GM19467 (cell line): ENCODE measurements at regions not wholly inside any gene's neighbourhood (a gene's known extent, or its start where the extent isn't known, plus 50 kb on each side); places are given as distances from the start of the nearest gene placed in this dataset.

Source experiments
- ATAC-seq: cut with Tn5 transposase; IDR thresholded peaks from one replicate; pipeline ENCODE4 v1.9.1; 2021; ENCODE audit warnings: mild to moderate bottlenecking, moderate library complexity; ENCODE audit not compliant: unreplicated experiment

DNA sequence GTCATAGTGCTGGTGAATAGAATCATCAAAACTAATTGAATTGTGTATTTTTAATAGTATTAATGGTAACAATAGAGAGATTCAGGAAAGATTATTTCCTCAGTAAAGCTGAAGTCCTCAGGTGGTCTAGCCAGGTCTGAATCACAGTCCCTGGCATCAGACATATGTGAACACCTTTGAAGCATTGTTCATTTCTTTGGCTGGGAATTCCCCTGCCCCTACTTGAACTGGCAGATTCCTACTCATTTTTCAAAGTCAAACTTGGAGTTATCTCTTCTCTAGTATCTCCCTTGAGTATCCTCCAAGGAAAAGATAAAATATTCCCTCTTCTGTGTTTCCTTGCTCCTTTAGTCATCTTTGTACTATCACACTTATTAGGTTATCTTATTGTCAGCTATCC lies 759.8 kb downstream of the ADGRL2 start:
- no peak for ATAC-seq

GRCh38 chr1:82555501-82555900 lies 754.8 kb downstream of the ADGRL2 start:
- ATAC-seq, result no peak

DNA sequence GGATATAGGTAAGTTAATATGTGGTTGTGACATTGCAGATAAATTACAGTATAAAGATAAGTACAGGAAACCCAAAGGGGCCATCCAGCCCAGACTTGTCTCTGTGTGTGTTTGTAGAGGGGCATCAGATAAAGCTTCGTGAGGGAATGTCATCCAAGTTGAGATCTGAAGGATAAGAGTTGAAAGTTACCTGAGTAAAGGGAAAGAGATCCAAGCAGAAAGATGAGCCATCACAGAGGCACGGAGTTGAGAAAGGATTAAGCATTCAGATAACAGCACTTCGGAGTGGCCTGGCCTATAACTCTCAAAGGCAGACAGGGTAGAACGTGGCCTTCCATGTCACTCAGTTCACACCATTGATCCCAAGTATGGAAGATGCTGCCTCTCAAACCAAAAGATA lies 749.1 kb downstream of the ADGRL2 start:
- no peak for ATAC-seq

DNA sequence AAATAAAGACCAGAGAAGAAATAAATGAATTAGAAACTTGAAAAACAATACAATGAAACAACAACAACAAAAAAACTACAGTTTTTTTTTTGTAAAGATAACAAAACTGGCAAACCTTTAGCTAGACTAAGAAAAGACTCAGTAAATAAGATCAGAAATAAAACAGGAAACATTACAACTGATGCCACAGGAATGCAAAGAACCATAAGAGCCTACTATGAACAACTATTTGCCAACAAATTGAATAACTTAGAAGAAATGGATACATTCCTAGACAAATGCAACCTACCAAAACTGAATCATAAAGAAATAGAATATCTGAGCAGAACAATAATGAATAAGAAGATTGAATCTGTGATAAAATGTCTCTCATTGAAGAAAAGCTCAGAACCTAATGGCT lies 742.0 kb downstream of the ADGRL2 start:
- no peak for ATAC-seq

DNA sequence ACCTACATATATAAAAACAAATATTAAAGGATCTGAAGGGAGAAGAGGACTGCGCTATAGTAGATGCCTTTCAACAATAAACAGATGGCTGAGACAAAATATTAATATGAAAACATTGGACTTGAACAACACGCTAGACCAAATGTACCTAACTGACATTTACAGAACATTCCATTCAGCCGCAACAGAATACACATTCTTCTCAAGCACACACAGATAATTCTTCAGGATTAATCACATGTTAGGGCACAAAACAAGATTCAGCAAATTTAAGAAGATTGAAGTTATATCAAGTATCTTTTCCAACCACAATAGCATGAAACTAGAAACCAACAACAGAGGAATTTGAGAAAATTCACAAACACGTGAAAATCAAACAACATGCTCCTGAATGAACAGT lies 741.4 kb downstream of the ADGRL2 start:
- no peak for ATAC-seq

DNA sequence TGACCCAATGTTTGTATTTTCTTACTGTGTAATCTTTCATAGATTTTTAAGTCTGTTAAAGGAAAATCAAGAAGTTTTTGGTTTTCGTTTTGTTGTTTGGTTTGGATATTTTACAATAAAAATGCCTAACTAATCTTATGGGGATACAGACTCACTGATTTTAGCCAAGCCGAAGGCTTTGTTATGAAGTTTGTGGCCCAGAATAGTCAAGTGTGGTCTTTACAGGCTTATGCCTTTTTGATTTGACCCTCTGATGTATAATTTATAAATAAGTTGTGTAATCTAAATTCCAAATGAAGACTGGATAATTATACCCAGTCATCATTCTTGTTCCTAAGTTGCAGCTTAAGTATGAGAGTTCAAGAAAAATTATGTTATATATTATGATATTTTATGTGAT lies 739.3 kb downstream of the ADGRL2 start:
- ATAC-seq, result no peak

DNA sequence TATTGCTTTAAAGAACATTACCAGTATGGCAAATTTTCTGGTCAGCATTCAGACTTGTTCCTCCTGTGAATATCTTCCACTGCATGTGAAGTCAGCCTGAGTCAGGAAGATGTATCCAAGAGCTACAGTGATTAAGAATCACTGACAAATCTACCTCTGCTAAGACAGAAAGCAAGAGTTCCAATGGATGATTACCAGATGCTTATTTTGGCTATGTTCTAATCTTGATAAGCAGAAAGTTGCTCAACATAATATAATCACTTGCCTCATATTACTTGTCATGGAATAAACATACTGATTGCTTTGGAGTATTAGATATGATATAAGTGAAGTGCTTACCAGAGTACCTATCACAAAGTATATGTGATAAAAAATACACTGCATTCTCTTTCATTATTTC lies 738.1 kb downstream of the ADGRL2 start:
- no peak for ATAC-seq

GRCh38 chr1:82534996-82535395 lies 734.3 kb downstream of the ADGRL2 start:
- ATAC-seq, result no peak

DNA sequence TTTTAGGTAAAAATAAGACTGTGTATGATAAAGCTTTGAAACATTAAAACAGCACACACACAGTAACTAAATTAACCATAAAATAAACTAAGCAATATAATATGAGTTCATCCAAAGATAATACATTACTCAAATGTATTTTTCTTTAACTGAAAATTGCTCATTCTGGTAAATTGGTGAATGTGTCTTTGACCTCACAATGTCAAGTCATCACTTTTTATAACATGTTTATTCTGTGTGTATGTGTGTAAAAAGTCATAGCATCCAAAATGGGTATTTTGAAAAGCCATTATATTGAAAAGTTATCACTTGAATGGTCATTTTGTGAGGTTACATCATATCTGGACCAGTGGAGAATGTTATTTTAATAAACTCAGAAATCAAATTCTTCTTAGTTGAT lies 724.6 kb downstream of the ADGRL2 start:
- no peak for ATAC-seq

DNA sequence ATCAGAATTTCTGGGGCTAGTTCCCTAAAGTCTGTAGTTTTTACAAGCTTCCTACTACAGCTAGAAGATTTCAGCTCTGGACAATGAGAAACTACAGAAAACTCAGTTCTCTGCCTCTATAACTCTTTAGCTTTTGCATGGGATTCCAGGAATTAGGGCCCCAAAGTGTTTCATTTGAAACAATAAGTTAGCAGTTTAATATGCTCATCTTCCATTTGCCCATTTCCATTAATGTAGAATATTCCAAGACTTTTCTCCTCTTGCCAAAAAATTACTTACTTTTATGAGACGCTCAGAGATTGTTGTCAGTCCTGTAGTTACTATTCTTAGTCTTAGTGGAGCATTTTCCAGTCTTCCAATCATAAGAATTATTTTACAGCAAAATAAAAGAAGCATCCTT lies 719.9 kb downstream of the ADGRL2 start:
- ATAC-seq, result no peak

- ATAC-seq, result no peak
Observed at GRCh38 chr1:82517586-82517985, 716.9 kb downstream of the ADGRL2 start.

- no peak for ATAC-seq
Observed at GRCh38 chr1:82515650-82516049, 714.9 kb downstream of the ADGRL2 start.

GRCh38 chr1:82511441-82511840 lies 710.7 kb downstream of the ADGRL2 start:
- no peak for ATAC-seq

- ATAC-seq, result no peak
Observed at GRCh38 chr1:82510431-82510830, 709.7 kb downstream of the ADGRL2 start.

- ATAC-seq, result no peak
Observed at GRCh38 chr1:82507011-82507410, 706.3 kb downstream of the ADGRL2 start.

DNA sequence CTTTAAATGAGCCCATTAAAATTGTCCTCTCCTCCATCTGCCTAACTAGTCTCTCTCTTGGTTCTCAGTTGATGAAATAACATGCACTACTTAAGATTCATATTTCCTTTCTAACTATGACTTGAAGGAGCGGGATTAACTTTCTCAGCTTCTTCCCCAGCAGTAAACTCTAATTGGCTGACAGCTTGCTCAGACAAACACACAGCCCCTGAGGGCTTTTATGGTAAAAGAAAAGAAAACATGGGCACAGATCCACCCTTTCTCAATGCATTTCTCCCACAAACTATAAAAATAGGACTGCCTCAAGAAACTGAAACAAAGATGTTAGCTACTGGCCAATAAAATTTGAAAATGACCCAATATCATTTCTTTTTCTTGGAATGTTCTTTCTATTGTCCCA lies 703.1 kb downstream of the ADGRL2 start:
- no peak for ATAC-seq

GRCh38 chr1:82499022-82499421 lies 698.3 kb downstream of the ADGRL2 start:
- no peak for ATAC-seq

DNA sequence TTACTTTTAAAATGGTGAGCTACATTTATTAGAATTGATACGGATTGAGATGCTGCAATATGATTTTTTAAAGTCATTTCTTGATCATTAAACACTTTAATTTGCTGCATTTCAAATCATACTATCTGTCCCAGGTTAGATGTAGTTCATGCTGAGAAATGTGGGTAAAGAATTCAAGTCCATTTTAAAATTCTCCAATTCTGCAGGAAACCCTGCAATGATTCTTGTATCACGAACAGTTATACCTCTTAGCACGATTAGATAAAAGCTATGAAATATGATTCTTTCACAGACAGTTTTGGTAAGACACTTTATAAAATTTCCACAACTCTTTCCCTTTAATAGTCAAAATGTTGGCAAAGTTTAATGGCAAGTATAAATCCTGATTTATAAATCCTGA lies 693.4 kb downstream of the ADGRL2 start:
- no peak for ATAC-seq

GRCh38 chr1:82492159-82492558 lies 691.4 kb downstream of the ADGRL2 start:
- no peak for ATAC-seq

DNA sequence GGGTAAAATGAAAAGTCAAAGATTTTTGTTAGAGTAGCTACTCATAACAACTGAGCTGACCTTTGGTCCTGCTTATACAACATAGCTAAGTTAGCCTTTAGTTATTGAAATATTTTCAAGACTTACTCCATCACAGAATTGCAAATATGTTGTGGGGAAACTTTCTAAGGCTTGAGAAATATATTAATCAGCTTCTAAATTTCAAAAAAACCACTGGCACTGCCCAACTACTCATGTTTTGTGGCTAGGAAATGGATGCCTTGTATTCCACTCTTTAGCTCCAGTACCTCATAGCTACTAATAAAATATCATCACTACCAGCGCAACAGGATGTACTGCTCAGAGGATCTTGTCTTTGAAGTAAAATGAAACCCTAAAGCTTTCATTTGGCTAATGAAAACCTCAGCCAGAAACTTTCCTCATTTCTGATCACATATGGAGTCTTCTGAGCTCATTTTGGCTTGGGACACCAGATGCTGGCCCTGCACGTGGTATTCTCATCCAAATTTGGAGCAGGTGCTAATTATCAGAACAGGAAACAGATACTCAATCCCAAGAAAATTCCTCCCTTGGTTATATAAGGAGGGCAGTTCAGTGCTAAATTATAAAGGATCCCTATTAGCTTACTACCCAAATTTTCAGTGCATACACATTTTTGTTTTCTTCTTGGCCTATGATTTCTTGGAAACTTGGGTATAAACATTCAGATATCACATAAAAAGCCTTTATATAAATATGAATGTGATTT lies 690.7 kb downstream of the ADGRL2 start:
- ATAC-seq, result no peak

DNA sequence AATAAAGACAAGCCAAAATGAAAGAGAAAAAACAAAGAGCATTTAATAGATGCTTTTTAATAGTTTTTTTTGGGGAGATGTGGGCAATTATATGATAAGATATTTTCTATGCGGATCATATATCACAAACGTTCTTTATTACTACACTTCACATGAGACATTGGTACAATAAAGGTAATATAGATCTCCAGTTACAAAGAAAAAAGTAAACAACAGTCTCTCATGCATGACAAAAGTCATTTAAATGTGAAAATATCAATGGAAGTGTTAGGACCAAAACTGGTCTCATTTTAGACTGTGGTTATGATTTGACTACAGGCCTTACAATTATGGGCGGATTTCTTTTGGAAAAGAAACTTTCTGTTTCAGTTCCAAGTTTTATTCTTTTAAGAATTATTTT lies 687.0 kb downstream of the ADGRL2 start:
- ATAC-seq, result no peak

DNA sequence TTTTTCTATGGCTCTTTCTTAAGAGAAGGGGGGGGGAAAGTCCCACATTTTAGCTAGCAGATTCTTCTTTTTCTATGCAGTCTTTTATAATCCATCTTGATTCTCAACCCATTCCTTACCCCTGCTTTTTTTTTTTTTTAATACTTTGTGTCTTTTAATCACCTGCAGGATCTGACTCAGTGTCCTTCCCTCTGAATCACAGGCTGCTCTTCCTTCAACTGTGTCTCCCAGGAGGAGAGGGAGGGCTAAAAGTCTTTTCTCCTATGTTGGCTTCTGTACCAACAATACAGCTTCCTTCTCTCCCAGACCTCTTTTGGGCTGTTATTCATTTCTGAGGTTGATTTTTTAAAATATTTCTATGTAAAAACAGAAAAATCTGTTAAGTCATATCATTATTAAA lies 686.2 kb downstream of the ADGRL2 start:
- ATAC-seq, result no peak

GRCh38 chr1:82486468-82486867 lies 685.7 kb downstream of the ADGRL2 start:
- ATAC-seq, result no peak
